Left lobe of liver (tissue), 2 donors: ENCODE measurements at regions not wholly inside any gene's neighbourhood (a gene's known extent, or its start where the extent isn't known, plus 50 kb on each side); places are given as distances from the start of the nearest gene placed in this dataset.

Experiments used
- ATAC-seq: fragments of 200-7000 bp; cut with Tn5 transposase; one replicate; pipeline ENCODE4 v1.9.1; 2020; ENCODE audit warnings: mild to moderate bottlenecking, moderate library complexity
- DNase-seq: peaks from one replicate; pipeline ENCODE4 v3.0.0-alpha.2; 2020; ENCODE audit warnings: low spot score
- donor health status: DM: no; HTN: no; CAD: no; lungs with moderate emphysema.
- donor health status: DM: no; HTN: yes; CAD: no.

- DNase-seq (no peak), ATAC-seq (no peak)
Measured at GRCh38 chr5:168106008-168106761, 185.3 kb upstream of the WWC1 start.

DNA sequence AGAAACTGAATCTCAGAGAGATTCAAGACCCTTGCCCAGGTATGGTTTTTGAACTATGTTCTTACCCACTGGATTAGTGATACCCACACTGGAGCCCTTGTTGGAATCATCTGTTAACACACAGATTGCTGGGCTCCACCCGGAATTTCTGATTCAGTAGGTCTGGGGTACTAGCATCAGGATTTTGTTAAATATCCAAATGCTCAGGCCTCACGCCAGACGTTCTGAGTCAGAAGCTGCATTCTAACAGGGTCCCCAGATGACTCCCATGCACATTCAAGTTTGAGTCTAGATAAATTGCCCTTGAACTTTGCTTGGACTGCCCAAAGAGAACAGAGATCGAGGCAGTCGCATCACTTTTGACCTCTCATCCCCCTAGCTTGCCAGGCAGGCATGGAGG lies 182.0 kb upstream of the WWC1 start:
- ATAC-seq (no peak), DNase-seq (no peak)

DNA sequence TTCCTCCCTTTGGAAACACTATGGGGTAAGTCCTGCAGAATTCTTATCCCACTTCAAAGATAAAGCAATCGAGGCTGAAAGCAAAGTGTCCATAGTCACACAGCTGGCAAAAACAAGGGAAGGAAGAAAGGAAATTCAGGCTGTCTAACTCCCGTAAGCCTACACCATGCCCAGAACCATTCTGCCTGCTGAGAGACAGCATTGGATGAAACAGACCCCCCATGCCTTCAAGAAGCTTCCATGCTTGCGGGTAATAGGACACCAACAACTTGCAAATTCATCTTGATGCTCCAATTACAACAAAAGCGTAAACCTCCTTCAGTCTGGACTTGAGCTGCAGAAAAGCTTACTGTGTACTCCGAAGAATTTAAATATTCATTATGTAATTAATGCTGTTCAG lies 181.1 kb upstream of the WWC1 start:
- ATAC-seq (no peak), DNase-seq (no peak)

GRCh38 chr5:168110870-168111832 lies 180.3 kb upstream of the WWC1 start:
- no peak for ATAC-seq
- DNase-seq, result no peak

DNA sequence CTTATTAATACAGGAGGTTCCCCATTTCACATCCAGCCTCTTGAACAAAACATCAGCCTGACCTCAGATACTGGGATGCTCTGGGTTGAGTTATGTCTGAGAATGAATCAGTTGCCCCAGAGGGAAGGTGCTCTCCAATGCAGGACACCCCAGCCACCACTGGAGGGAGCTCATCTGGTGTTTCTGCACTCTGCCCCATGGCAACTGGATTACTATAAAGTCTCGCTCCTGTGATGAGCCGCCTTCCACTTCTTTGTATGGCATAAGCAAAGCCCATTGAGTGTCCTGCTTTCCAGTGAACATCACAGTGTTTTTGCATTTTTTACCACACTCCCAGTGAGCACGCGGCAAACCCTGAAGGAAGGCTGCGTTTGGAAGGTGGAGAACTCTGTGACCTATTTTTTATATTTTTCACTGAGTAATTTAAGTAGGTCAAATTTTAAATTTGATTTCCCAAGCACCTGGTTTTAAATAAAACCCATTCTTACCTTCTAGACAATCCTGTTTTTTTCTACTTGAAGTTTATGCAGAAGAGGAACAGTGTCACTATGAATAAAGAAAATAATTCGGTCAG lies 176.9 kb upstream of the WWC1 start:
- DNase-seq (peak; percentile 68), ATAC-seq (peak; percentile 98)

GRCh38 chr5:168117469-168117868 lies 174.0 kb upstream of the WWC1 start:
- DNase-seq, result no peak
- no peak for ATAC-seq

DNA sequence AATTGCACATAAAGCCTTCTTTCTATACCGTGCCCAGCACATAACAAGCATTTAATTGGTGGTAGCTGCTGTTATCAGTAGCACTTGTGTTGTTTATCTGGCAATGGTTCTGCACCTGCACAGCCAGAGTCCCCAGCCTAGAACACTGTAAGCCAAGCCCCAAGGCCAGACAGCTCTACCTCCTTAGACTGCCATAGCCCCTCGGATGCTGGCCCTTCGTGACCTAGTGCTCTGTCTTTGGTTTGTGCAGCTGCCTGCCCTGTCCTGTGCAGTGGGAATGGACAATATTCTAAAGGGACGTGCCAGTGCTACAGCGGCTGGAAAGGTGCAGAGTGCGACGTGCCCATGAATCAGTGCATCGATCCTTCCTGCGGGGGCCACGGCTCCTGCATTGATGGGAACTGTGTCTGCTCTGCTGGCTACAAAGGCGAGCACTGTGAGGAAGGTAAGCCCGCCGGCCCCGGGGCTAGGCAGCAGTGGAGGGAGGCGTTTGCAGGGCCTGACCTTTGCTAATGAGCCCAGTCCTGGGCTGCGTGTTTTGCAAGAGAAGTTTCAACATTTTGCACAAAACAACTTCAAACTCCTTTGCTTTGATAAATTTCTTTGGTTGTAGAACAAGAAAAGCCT lies 173.3 kb upstream of the WWC1 start:
- no peak for DNase-seq
- ATAC-seq, result peak; percentile 53

DNA sequence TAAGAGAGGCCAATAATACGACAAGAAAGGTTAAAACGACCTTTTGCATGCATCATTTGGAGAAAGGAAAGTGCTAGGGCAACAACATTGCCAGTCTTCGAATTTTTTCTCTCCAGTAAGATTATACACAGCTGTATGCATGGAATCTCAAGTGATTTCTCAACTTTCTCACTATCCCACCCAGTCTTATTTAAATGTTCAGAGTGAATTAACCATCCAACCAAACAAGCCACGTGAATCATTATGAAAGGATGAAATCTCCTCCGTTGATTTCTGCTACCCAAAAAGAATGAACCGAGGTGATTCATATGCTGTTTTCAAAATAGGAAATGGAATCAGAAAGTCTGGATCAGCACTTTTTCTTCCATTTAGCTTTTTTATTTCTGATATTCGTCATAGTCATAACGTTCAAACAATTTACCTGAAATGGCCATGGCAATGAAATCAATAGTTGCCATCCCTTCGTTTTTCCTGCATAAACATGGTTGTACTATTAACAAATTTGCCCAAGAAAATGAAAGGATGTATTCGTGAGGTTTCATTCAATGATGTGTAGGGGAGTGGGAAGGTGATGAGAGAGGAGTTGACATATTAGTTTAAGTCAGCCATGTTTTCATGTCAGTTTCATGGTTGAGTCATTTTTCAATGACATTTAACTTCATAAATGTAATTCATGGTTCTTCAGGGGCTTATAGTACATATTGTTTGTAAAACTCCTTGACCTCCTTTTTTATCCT lies 170.9 kb upstream of the WWC1 start:
- DNase-seq (no peak), ATAC-seq (no peak)

DNA sequence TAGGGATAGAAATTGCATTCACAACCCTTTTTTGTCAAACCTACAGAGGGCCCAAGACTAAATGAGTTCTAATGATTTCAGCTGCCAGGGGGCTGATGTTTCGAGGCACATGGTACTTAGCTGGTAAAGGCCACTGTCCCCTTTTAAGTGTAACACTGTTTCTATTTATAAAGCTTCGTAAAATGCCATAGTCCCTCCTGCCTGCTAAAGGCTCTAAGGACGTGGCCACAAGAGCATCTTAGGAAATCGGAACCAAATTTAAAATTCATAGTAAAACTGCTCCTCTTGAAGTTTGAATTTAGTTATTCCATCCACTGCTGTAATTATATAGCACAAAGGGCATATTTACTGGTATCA lies 170.3 kb upstream of the WWC1 start:
- ATAC-seq, result no peak
- DNase-seq, result no peak

GRCh38 chr5:168123631-168124528 lies 167.6 kb upstream of the WWC1 start:
- ATAC-seq (no peak), DNase-seq (no peak)

GRCh38 chr5:168125445-168126199 lies 165.8 kb upstream of the WWC1 start:
- DNase-seq (no peak), ATAC-seq (no peak)

- DNase-seq (no peak), ATAC-seq (no peak)
Measured at GRCh38 chr5:168126606-168127005, 164.8 kb upstream of the WWC1 start.

GRCh38 chr5:168128111-168128510 lies 163.3 kb upstream of the WWC1 start:
- no peak for ATAC-seq

DNA sequence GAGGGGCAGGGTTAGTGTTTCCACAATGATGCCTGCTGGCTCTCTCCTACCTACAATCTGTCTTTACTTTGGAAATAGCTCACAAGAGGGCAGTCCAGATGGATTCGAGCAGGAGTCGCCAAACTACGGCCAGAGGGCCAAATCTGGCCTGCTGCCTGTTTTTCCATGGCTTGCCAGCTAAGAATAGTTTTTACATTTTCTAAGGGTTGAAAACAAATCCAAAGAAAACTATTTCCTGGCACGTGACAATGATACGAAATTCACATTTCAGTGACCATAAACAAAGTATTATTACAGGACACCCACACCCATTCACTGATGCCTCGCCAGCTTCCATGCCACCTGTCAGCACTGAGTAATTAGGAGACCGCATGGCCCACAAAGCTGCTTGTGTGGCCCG lies 162.9 kb upstream of the WWC1 start:
- no peak for DNase-seq
- ATAC-seq, result no peak

More at GRCh38 chr5:168128111-168128510, 163.3 kb upstream of the WWC1 start:
- DNase-seq, result no peak

DNA sequence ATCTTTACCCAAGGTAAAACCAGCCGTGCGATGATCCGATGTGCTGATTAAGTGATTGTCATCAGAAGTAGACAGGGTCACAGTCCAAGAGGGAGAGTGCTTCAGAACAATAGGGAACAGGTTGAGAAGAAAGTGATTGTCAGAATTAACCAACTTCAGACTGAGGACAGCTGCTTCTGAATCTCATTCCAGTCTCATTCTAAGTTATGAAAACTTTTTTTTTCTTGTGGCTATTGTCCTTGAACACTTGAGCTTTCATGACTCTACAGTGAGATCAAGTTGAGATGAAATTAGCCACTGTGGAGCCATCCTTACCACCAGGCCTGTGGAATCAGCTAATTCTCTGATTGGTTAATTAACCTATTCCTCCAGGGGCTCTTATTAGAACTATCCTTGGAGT lies 159.9 kb upstream of the WWC1 start:
- DNase-seq, result no peak
- no peak for ATAC-seq

- no peak for ATAC-seq
- DNase-seq, result no peak
Measured at GRCh38 chr5:168132241-168132641, 159.2 kb upstream of the WWC1 start.

GRCh38 chr5:168135897-168136296 lies 155.5 kb upstream of the WWC1 start:
- DNase-seq, result no peak
- no peak for ATAC-seq

GRCh38 chr5:168136340-168136739 lies 155.1 kb upstream of the WWC1 start:
- DNase-seq, result peak; percentile 72
- peak; percentile 94 for ATAC-seq

DNA sequence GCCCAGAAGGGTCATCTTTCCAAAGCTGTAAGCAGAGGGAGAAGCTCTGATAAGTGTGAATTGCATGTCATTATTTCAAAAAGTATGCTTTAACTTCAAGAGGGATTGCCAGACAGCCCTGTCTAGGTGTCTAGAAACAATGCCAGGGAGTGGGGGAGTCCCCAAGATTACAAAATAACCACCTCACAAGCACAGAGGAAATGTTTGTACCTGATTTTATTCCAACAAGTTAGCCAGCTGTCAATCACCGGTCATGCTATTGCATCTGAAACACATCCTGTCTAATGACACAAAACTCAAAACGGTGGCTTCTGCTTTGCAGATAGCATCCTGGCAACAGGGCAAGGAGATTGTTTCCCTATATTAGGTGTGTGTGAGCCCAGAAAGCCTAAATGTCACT lies 154.2 kb upstream of the WWC1 start:
- ATAC-seq, result peak; percentile 40
- DNase-seq, result no peak
